Lower leg skin (tissue), 3 donors: ENCODE measurements at regions not wholly inside any gene's neighbourhood (a gene's known extent, or its start where the extent isn't known, plus 50 kb on each side); places are given as distances from the start of the nearest gene placed in this dataset.

Source experiments
- POLR2A ChIP-seq, 2 donors: fragments of 450-650 bp; IDR thresholded peaks; one replicate each; pipeline ENCODE4 v1.6.1; 2016 to 2017; ENCODE audit warnings: antibody characterized with exemption in 2 of 2, mild to moderate bottlenecking in 1 of 2, moderate library complexity in 1 of 2
- TF ChIP-seq, protein P1 (sequence below), 3 donors: fragments of 450-650 bp; IDR thresholded peaks; one replicate each; pipeline ENCODE4 v1.5.1; 2016; ENCODE audit warnings: antibody characterized with exemption in 3 of 3, mild to moderate bottlenecking in 3 of 3, moderate library complexity in 2 of 3

DNA sequence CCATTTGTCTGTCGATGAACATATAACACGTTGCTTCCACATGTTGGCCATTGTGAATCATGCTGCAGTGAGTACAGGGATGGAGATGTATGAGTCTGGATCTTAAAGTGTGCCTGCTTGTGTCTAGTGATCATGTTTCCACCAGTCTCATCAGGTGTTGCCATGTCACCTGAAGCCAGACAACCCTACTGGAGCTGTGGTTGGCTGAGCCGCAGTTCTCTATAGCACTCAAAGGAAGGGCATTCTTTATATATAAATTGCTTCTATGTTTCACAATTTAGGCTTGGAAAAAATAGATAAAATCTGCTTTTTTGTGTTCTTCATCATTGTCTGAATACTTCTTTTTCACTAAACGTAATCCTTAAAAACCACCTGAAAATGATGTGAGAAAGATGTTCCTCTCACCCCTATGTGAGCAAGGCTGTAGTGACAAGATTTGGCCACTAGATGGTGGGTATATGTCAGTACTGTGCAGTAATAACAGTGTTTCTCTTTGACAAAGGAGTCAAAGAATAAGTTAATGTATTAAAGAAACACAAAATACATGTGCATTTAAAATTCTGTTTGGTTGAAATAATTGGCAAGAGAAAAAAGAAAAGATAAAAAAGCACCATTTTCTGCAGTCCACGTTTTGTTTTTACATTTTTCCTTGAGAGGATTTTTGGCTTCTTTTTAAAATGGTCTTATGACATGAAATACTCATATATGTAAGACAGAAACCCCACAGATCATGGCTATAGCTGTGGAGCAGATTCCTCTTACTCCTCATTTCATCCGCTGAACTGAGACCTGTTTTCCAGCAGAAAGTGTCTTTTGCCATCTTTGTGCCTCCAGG is 394.5 kb upstream of the DPPA4 start:
- TF ChIP-seq, protein P1, sequence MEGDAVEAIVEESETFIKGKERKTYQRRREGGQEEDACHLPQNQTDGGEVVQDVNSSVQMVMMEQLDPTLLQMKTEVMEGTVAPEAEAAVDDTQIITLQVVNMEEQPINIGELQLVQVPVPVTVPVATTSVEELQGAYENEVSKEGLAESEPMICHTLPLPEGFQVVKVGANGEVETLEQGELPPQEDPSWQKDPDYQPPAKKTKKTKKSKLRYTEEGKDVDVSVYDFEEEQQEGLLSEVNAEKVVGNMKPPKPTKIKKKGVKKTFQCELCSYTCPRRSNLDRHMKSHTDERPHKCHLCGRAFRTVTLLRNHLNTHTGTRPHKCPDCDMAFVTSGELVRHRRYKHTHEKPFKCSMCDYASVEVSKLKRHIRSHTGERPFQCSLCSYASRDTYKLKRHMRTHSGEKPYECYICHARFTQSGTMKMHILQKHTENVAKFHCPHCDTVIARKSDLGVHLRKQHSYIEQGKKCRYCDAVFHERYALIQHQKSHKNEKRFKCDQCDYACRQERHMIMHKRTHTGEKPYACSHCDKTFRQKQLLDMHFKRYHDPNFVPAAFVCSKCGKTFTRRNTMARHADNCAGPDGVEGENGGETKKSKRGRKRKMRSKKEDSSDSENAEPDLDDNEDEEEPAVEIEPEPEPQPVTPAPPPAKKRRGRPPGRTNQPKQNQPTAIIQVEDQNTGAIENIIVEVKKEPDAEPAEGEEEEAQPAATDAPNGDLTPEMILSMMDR (IDR thresholded peaks at IDR 0.05): peak in 1 of 3 donors; percentile 42
- no peak for TF ChIP-seq POLR2A (IDR thresholded peaks at IDR 0.05)
